ENCODE measurements at regions not wholly inside any gene's neighbourhood (a gene's known extent, or its start where the extent isn't known, plus 50 kb on each side); places are given as distances from the start of the nearest gene placed in this dataset.

DNA sequence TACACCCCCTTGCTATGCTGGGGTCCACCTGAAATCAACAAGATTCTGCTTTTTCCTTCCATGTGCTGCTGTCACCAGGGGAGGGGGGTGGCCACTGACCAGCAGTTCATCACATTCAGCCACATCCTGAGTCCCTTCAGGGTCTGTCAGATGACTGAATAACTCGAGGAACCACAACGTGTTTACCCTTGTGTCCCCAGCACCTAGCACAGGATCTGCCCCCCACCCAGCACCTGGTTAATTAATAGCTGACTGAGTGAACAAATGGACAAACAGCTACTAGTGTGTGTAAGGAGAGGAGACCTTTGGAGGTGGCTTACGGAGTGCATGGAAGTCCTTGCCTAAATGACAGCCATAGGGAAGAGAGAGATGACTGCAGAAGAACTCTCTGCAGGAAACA, 119.5 kb upstream of the NCAM1 start:
- Histone ChIP-seq H3K9me3 (no peaks in the 10 kb centered on the region), H3K4me3 (no peak overlapping the region), H3K4me1 (no peaks in the 10 kb centered on the region), H3K27me3 (peaks cover 0 to 7% (median 0%) of the 10 kb centered on the region in 4 donors), H3K27ac (no peak overlapping the region), H3K36me3 (no peaks in the 10 kb centered on the region)
- DNase-seq = no peak
- no peak for TF ChIP-seq POLR2A (IDR thresholded peaks at IDR 0.05)
- TF ChIP-seq, protein P1, sequence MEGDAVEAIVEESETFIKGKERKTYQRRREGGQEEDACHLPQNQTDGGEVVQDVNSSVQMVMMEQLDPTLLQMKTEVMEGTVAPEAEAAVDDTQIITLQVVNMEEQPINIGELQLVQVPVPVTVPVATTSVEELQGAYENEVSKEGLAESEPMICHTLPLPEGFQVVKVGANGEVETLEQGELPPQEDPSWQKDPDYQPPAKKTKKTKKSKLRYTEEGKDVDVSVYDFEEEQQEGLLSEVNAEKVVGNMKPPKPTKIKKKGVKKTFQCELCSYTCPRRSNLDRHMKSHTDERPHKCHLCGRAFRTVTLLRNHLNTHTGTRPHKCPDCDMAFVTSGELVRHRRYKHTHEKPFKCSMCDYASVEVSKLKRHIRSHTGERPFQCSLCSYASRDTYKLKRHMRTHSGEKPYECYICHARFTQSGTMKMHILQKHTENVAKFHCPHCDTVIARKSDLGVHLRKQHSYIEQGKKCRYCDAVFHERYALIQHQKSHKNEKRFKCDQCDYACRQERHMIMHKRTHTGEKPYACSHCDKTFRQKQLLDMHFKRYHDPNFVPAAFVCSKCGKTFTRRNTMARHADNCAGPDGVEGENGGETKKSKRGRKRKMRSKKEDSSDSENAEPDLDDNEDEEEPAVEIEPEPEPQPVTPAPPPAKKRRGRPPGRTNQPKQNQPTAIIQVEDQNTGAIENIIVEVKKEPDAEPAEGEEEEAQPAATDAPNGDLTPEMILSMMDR (IDR thresholded peaks at IDR 0.05) = no peak
- intact Hi-C loops (cut with DNase I) = no loop called here
- 49 to 67% methylated on average over 1 to 3 of the region's 3 CpGs for WGBS, 2 donors

DNA sequence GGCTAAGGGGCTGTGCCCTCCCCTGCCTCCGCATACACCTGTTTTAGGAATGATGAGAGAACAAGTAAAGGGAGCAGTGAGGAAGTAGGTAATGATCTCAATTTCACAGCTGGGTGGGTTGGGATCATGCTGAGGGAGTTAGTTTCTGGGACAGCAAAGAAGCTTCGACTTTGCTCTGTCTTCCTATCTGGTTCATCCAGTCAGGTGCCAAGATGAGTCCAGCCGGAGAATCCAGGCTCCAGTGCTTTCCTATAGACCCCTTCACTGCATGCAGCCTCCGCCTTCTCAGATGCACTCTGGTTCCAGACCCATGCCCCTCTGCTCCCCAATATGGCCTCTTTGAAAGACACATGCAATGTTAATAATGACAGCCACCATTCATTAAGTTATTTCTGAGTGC, 119.1 kb upstream of the NCAM1 start:
- no peak overlapping the region for H3K4me3 ChIP-seq
- no peaks in the 10 kb centered on the region for H3K4me1 ChIP-seq
- no peak for TF ChIP-seq POLR2A (IDR thresholded peaks at IDR 0.05)
- TF ChIP-seq, protein P1 (IDR thresholded peaks at IDR 0.05) = no peak
- 87 to 93% methylated on average over 4 of the region's 4 CpGs for WGBS, 2 donors
- no peaks in the 10 kb centered on the region for H3K36me3 ChIP-seq
- intact Hi-C loops (cut with DNase I) = no loop called here
- H3K27me3 ChIP-seq = peaks cover 0 to 7% (median 0%) of the 10 kb centered on the region in 4 donors
- no peak for DNase-seq
- no peaks in the 10 kb centered on the region for H3K9me3 ChIP-seq
- H3K27ac ChIP-seq = no peak overlapping the region

DNA sequence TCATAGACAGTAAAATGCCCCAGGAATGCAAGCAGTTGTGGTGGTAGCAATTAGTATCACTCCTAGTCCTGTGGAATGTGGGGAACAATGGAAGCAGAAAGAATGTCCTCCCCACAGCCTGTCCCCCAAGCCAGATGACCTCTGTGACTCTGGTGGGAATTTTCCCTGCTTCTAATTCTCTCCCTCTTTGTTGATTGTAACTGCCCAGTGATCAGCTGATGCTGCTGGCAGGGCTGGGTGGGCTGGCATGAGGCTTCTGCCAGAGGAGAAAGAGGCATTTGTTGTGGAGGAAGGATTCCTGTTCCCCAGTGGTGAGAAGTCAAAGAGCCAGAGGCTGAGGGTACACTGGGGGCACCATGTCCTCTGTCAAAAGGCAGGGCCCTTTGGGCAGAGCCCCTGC, 116.7 kb upstream of the NCAM1 start:
- no peak for DNase-seq
- intact Hi-C loops (cut with DNase I) = no loop called here
- TF ChIP-seq, protein P1 (IDR thresholded peaks at IDR 0.05) = no peak
- TF ChIP-seq POLR2A (IDR thresholded peaks at IDR 0.05) = no peak
- H3K36me3 ChIP-seq = no peaks in the 10 kb centered on the region
- no peaks in the 10 kb centered on the region for H3K4me1 ChIP-seq
- no peak overlapping the region for H3K27ac ChIP-seq
- H3K27me3 ChIP-seq = peaks cover 0 to 7% (median 0%) of the 10 kb centered on the region in 4 donors
- no peak overlapping the region for H3K4me3 ChIP-seq
- H3K9me3 ChIP-seq = no peaks in the 10 kb centered on the region

DNA sequence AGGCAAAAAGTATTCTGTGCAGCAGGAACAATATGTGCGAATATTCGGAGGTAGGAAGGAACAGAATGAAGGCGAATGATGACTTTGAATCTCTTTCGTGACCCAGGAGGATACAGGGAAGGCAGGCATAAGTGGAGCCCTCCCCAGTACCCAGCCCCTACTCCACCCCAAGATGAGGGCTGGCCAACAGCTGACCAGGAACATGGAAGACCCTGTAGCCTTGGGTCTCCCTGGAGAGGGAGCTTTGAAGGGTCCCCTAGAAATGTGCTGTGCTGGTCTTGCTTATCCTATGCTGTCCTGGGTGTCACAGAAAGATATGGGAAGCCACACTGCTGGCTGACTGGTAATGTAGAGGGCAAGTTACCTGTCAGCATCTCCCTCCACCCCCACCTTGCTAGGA, 113.7 kb upstream of the NCAM1 start:
- Histone ChIP-seq H3K36me3 (no peaks in the 10 kb centered on the region), H3K4me3 (no peak overlapping the region), H3K27me3 (peaks cover 0 to 14% (median 0%) of the 10 kb centered on the region in 4 donors), H3K9me3 (no peaks in the 10 kb centered on the region), H3K27ac (no peak overlapping the region), H3K4me1 (no peaks in the 10 kb centered on the region)
- WGBS, 2 donors = 86 to 96% methylated on average over 4 of the region's 4 CpGs
- no peak for DNase-seq
- intact Hi-C loops (cut with DNase I) = no loop called here
- TF ChIP-seq, protein P1 (IDR thresholded peaks at IDR 0.05) = no peak
- no peak for TF ChIP-seq POLR2A (IDR thresholded peaks at IDR 0.05)

DNA sequence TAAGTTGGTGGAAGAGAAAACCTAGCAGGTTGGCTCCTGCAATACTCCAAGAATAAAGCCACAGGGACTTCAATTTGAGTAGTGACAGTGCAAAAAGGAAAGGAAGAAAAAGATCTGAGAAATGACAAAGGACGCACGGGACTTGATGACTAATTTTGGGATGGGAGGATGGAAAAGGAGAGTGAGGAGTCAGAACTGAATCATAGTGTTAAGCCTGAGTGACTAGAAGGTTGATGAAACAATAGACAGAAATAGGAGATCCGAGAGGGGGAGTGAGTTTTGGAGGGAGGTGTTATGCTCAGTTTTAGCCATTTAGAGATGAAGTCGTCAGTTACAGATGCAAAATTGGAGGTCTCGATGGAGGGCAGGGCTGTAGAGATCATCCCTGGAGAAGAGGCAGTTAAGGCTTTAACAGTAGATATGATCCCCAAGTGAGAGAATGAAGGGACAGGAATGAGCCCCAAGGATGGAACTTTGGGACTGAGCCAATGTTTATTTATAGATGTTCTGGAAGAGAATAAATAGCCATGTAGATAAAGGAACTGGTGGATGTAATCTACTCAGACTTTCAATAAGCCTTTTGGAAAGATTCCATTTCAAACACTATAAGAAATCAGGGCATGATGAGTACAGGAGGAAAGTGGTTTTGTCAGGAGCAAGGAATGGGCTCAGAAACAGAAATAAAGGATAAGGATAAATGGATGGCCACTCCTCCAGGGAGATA, 108.9 kb upstream of the NCAM1 start:
- Histone ChIP-seq H3K27me3 (peaks cover 0 to 42% (median 0%) of the 10 kb centered on the region in 4 donors), H3K9me3 (no peaks in the 10 kb centered on the region), H3K4me3 (no peak overlapping the region), H3K27ac (no peak overlapping the region), H3K4me1 (no peaks in the 10 kb centered on the region), H3K36me3 (no peaks in the 10 kb centered on the region)
- no peak for DNase-seq
- intact Hi-C loops (cut with DNase I) = no loop called here
- TF ChIP-seq POLR2A (IDR thresholded peaks at IDR 0.05) = no peak
- TF ChIP-seq, protein P1 (IDR thresholded peaks at IDR 0.05) = no peak
- WGBS, 2 donors = 43 to 53% methylated on average over 5 of the region's 5 CpGs
